ENCODE measurements at regions not wholly inside any gene's neighbourhood (a gene's known extent, or its start where the extent isn't known, plus 50 kb on each side); places are given as distances from the start of the nearest gene placed in this dataset.
"Not testable (repeated sequence)": the region's sequence is repeated elsewhere in the genome, so short reads cannot be mapped to it uniquely, and the experiment has no call there.

DNA sequence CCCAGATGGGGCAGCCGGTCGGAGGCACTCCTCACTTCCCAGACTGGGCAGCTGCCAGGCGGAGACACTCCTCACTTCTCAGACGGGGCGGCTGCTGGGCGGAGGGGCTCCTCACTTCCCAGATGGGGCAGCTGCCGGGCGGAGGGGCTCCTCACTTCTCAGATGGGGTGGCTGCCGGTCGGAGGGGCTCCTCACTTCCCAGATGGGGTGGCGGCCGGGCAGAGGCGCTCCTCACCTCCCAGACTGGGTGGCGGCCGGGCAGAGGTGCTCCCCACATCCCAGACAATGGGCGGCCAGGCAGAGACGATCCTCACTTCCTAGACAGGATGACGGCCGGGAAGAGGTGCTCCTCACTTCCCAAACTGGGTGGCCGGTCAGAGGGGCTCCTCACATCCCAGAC lies 55.2 kb upstream of the DHRS4 start:
- DNase-seq (ENCODE audit: low spot score): not testable (repeated sequence)

DNA sequence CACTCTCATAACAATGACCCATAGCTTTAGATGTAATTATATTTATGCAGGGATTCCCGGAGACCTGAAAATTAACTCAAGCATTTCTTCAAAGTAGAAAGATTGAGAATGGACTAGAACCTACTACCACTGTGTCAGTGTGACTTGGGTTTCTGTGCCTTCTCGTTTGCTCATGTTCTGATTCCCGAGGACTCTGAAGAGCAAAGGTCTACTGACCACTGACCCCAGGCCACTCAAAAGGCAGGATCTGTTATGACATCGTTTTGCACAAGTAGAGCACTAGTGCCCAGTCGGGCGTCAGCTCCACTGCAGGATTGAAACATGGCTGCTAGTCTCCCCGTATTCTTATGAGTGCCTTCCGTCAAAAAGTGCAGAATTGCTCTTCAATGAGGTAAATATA lies 53.8 kb upstream of the DHRS4 start:
- no peak for DNase-seq (ENCODE audit: low spot score)

DNA sequence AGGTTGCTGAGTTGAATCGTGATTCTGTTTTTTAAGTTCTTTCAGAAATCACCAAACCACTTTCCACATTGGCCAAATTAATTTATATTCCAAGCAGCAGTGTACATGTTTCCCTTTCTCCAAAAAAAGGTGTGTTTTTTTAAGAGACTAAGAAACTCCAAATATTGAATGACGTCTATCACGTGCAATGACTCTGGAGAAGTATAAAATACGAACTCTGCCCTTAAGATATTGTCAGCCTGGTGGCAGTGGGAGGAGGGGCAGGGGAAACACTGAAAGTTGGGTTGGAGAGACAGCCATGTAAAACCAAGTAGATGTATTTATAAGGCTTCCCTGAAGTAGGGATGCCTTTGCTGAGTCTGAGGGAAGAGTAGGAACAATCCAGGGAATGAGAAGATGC lies 50.1 kb upstream of the DHRS4 start:
- no peak for DNase-seq (ENCODE audit: low spot score)
